ENCODE measurements at regions not wholly inside any gene's neighbourhood (a gene's known extent, or its start where the extent isn't known, plus 50 kb on each side); places are given as distances from the start of the nearest gene placed in this dataset.

- no peak for TF ChIP-seq REST (IDR thresholded peaks at IDR 0.05; ENCODE audit: low read depth, low read length)
- TF ChIP-seq, protein P1, sequence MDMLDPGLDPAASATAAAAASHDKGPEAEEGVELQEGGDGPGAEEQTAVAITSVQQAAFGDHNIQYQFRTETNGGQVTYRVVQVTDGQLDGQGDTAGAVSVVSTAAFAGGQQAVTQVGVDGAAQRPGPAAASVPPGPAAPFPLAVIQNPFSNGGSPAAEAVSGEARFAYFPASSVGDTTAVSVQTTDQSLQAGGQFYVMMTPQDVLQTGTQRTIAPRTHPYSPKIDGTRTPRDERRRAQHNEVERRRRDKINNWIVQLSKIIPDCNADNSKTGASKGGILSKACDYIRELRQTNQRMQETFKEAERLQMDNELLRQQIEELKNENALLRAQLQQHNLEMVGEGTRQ (IDR thresholded peaks at IDR 0.05; ENCODE audit: borderline replicate concordance, low read depth, low read length) = no peak
These were observed 70.6 kb upstream of the E2F3 start (continued) for GRCh38 chr6:20331042-20331441.

DNA sequence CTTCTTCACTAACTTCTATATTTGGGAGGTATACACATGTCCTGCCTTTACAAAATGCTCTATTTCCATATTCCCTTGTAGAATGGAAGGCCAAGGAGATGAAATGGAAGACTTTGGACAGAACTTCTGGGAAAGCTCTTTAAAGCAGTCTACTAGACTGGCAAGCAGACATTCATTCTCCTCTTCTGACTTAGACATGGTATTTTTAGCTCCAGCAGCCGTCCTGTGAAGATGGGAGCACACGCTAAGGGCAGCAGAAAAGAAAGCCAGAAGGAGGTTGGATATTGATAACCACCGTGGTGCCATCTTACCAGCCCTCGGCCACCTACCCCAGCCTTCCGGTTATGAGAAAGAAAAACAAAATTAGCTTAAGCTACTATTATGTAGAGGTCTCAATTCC, 70.1 kb upstream of the E2F3 start:
- Histone ChIP-seq H3K27me3 (ENCODE audit: insufficient read depth) (no peaks in the 10 kb centered on the region), H4K20me1 (ENCODE audit: insufficient read depth) (no peaks in the 10 kb centered on the region), H3K9ac (no peak overlapping the region), H3K27ac (ENCODE audit: low read depth in 2 of 2, low read length in 1 of 2) (no peak overlapping the region), H3K9me3 (no peaks in the 10 kb centered on the region), H3K4me1 (ENCODE audit: control insufficient read depth in 1 of 2, insufficient read depth in 2 of 2, low read depth in 1 of 2, low read length in 1 of 2) (no peaks in the 10 kb centered on the region), H3K4me3 (ENCODE audit: low read depth in 2 of 2, low read length in 1 of 2) (no peak overlapping the region), H3K9me2 (no peaks in the 10 kb centered on the region), H3K36me3 (replicated peaks in 1 of 2; ENCODE audit: control insufficient read depth in 1 of 2, insufficient read depth in 2 of 2, low read length in 1 of 2) (no peaks in the 10 kb centered on the region), H3K4me2 (no peak overlapping the region), H2AFZ (ENCODE audit: low read depth) (no peak overlapping the region), H3F3A (replicated peaks; ENCODE audit: insufficient read depth) (no peaks in the 10 kb centered on the region), H3K79me2 (ENCODE audit: insufficient read depth) (no peaks in the 10 kb centered on the region)
- ChIA-PET POLR2A (no interaction called here), CTCF (interaction anchor here (0.8 to 1.6 kb wide), 3 partner anchors 9 to 70 kb away, joined by 3 to 6 read pairs (median 3); no protein-coding TSS in a partner anchor)
- no peak for DNase-seq
- WGBS (ENCODE audit: low lambda C conversion rate) = 54% methylated on average over 5 of the region's 5 CpGs
- TF ChIP-seq CHD2 (IDR thresholded peaks at IDR 0.05; ENCODE audit: low read length, partially characterized antibody) (no peak), RFX5 (IDR thresholded peaks at IDR 0.05; ENCODE audit: low read length) (no peak), IRF3 (IDR thresholded peaks at IDR 0.05; ENCODE audit: low read depth, low read length) (no peak)

- Histone ChIP-seq H3K4me1 (ENCODE audit: control insufficient read depth in 1 of 2, insufficient read depth in 2 of 2, low read depth in 1 of 2, low read length in 1 of 2) (no peaks in the 10 kb centered on the region), H2AFZ (ENCODE audit: low read depth) (no peak overlapping the region), H3K4me2 (no peak overlapping the region), H3K9me3 (no peaks in the 10 kb centered on the region), H3K27ac (ENCODE audit: low read depth in 2 of 2, low read length in 1 of 2) (no peak overlapping the region), H4K20me1 (ENCODE audit: insufficient read depth) (no peaks in the 10 kb centered on the region), H3K9ac (no peak overlapping the region), H3F3A (replicated peaks; ENCODE audit: insufficient read depth) (no peaks in the 10 kb centered on the region), H3K36me3 (replicated peaks in 1 of 2; ENCODE audit: control insufficient read depth in 1 of 2, insufficient read depth in 2 of 2, low read length in 1 of 2) (no peaks in the 10 kb centered on the region), H3K79me2 (ENCODE audit: insufficient read depth) (no peaks in the 10 kb centered on the region), H3K27me3 (ENCODE audit: insufficient read depth) (no peaks in the 10 kb centered on the region), H3K9me2 (no peaks in the 10 kb centered on the region), H3K4me3 (ENCODE audit: low read depth in 2 of 2, low read length in 1 of 2) (no peak overlapping the region)
- CTCF ChIA-PET = interaction anchor here (0.8 to 1.2 kb wide), 2 partner anchors 21 to 69 kb away, joined by 3 read pairs; no protein-coding TSS in a partner anchor
- no peak for DNase-seq
- 31% methylated on average over 1 of the region's 1 CpG for WGBS (ENCODE audit: low lambda C conversion rate)
- TF ChIP-seq SIN3A (IDR thresholded peaks at IDR 0.05; ENCODE audit: borderline replicate concordance, low read depth, low read length) (no peak), TEAD4 (IDR thresholded peaks at IDR 0.05; ENCODE audit: borderline replicate concordance, insufficient read depth) (no peak), FOSL2 (IDR thresholded peaks at IDR 0.05; ENCODE audit: borderline replicate concordance, low read depth) (no peak), EZH2phosphoT487 (IDR thresholded peaks at IDR 0.05; ENCODE audit: borderline replicate concordance, low read depth) (no peak), TAF1 (IDR thresholded peaks at IDR 0.05; ENCODE audit: borderline replicate concordance, low read depth, low read length) (no peak), IRF3 (IDR thresholded peaks at IDR 0.05; ENCODE audit: low read depth, low read length) (no peak), EP300 (IDR thresholded peaks at IDR 0.05; ENCODE audit: borderline replicate concordance in 1 of 2, low read depth in 1 of 2, low read length in 1 of 2) (no peak)
- POLR2A ChIA-PET = no interaction called here
These were observed 69.2 kb upstream of the E2F3 start for GRCh38 chr6:20332441-20333006.

All from SK-N-SH (cell line).